HK-2 (cell line): ENCODE measurements at regions not wholly inside any gene's neighbourhood (a gene's known extent, or its start where the extent isn't known, plus 50 kb on each side); places are given as distances from the start of the nearest gene placed in this dataset.
A peak's percentile ranks its signal among the peaks of the same experiment; 100 is the strongest.

Experiments used
- DNase-seq: peaks from one replicate; pipeline ENCODE4 v3.0.0-alpha.2; 2018; ENCODE audit not compliant: unreplicated experiment

DNA sequence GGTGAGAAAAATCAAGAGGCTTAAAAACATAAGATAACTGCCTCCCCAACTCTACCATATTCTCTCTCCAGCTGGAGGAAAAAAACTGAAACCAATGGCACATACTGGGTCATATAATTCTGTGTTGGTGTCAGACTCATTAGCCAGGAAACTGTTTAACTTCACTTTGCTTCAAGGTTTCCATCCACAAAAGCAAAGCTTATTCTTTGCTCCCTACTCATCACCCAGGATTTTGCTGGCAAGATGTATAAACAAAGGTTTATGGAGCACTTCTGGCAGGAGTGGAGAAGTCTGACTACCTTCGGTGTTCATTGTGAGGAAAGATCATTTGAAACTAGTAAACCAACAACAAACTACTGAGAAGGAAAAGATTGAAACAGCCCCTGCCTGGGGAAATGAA is 197.5 kb upstream of the SERP2 start:
- DNase-seq, result no peak

DNA sequence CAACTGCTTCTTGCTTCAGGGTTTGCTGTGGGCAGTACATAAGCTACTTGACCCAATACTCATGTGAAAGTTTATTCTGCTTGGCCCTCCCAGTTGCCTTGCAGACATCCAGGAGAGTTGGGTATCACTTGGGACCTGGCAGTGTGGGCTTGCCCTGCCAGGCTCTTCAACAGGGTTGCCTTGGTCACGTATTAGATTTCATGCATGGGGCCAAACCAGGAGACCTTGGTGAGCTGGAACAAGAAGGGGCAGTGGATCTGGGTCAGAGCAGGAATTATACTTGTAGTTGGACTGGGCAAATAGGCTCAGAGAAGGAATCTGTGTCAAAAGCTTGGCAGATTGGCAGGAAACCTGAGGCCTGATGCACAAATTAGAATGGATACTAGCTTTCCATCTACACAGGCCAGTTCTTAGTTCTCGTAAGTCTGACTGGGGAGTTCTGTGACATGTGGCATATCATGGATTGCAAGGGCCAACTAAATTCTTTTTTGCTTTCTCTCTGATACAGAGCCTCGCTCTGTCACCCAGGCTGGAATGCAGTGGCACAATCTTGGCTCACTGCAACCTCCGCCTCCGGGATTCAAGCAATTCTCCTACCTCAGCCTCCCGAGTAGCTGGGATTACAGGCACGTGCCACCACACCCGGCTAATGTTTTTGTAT is 192.6 kb upstream of the SERP2 start:
- no peak for DNase-seq

GRCh38 chr13:44181931-44182330 is 191.7 kb upstream of the SERP2 start:
- no peak for DNase-seq

DNA sequence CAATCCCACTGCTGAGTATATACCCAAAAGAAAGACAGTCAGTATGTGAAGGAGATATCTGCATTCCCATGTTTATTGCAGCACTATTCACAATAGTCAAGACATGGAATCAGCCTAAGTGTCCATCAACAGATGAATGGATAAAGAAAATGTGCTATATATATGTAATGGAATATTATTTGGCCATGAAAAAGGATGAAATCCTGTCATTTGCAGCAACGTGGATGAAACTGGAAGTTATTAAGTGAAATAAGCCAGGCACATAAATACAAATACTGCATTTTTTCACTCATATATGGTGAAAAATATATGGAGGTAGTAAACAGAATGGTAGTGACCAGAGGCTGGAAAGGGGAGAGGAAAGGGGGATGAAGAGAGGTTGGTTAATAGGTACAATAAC is 188.9 kb upstream of the SERP2 start:
- DNase-seq, result no peak

GRCh38 chr13:44188257-44188656 is 185.4 kb upstream of the SERP2 start:
- DNase-seq, result peak; percentile 13

DNA sequence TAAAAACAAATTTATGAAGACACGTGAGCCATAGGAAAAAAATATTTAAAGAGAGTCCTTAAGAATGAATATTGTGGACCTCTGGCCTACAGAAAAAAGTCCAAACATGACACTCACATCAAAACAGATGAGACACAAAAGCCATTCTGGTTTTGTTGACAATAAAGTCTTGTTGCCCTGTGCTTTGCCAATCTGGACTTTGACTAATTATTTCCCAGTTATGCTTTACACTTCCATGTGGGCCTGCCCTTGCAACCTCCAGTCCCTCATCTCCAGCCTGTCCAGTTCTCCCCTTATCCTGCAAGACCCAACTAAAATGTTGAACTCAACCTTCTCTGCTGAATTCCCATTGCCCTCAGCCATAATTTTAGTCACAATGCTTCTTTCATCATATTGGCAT is 184.5 kb upstream of the SERP2 start:
- no peak for DNase-seq

DNA sequence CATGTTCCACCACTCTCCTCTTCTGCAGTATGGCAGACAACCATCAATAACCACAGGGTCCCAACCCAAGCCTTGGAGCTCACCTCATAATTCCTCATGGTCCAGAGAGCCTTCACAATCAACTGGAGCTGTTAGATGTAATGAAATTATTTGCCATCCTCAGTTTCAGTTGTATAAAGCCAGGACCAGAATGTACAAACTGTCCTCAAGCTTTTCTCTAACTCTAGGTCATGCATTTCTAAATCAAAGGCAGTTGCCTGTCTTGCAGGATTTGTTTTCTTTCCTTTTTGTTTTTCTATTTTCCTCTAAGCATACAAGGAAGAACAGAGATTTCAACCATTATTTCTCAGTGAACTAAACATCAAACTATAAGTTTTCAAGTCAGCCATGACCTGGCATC is 182.5 kb upstream of the SERP2 start:
- no peak for DNase-seq

- DNase-seq, result no peak
Observed at GRCh38 chr13:44191504-44192171, 182.0 kb upstream of the SERP2 start.

DNA sequence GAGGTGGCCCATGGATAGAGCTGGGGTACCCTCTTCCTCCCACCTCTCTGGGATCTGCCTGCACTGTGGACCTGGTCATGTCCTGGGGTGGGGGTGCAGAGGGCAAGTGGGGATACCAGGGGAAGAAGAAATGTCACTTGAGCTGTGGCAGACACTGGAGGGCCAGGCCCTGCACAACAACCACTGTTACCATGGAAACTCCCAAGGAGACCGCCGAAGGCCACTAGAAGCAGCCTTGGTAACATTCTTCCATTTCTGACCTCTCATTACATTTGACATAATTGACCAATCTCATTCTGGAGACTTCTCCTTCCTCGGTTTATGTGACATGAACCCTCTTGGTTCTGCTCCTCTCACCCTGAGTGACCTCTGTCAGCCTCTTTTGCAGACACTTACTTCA is 179.9 kb upstream of the SERP2 start:
- no peak for DNase-seq

DNA sequence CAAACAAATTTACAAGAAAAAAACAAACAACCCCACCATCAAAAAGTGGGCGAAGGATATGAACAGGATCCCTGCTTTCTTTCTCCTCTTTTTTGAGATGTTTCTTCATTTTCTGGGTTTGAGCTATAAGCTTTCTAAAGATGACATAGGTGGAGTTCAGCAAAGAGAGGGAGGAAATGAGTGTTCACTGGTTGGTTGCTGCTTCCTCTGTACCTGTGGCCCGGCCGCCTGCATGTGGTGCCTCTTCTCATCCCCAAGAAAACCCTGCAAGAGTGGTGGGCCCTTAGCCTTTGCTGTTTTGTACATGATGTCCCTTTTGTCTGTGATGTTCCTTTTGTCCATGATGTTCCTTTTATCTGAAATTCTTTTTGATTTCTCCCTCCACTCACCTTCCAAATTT is 178.4 kb upstream of the SERP2 start:
- DNase-seq, result no peak

- DNase-seq, result no peak
Observed at GRCh38 chr13:44196196-44196751, 177.3 kb upstream of the SERP2 start.

DNA sequence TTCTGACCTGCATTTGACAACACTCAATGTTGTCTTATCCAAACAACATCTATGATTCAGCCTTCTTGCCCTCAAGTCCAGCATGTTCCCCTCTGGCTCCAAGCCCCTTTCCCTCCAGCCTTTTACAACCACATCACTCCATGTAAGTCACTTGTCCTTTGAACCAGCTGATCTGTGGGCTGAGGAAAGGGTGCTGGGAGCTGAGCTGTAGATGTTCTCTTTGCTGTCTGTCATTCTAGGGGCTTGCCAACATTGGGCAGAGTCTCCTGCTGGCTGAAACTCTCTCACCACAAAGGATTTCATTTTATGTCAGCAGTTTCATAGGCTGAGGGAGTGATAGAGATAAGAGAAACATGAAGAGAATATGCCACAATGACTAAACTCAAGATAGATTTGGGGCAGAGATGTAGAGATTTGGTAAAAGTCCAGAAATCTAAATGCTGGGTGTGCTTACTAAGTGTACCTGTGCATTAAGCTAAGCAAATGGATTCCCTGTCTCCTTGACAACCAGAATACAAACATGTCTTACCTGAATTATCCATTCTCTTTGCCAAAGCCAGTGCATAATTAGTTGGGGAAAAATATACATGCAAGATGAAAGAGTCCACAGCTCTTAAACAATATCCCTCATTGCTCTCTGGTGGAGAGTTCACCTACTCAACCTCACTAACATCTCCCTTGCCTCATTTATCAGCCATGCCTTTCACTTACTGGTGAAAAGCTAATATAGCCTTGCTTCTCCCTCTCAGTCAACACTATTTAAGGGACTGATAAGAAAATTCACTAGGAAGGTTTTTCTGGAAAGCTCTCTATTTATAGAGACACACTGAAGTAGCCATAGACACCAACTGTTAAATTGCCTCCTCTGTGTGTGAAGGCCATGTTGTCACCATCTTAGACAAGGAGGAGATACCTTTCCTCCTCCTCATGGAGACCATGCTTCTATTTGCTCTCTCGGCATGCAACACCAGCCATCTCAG is 175.5 kb upstream of the SERP2 start:
- DNase-seq, result no peak

- no peak for DNase-seq
Observed at GRCh38 chr13:44198826-44199225, 174.8 kb upstream of the SERP2 start.

DNA sequence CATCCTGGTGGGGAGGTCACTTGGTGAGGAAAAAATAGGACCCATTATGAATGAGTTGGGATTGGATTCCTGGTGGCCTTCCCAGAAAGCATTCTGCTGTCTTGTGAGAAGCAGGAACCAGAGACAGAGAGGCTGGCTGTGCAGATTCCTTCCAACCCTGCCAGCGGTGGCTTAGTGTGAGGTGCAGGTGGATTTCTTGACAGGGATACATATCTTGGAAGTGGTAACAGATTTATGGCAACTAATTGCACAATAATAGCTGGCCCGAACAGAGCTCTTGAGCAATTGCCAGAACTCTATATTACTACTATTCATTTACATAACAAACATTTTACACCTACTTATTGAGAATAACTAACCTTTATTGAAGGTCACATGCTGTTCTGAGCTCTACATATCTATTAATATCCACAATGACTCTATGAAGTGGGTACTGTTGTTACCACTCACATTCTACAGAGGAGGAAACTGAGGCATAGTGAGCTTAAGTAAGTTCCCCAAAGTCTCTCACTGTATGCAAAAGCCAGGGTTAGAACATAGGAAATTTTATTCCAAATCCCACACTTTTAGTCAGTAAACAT is 173.9 kb upstream of the SERP2 start:
- no peak for DNase-seq

- DNase-seq, result no peak
Observed at GRCh38 chr13:44206434-44206833, 167.2 kb upstream of the SERP2 start.

DNA sequence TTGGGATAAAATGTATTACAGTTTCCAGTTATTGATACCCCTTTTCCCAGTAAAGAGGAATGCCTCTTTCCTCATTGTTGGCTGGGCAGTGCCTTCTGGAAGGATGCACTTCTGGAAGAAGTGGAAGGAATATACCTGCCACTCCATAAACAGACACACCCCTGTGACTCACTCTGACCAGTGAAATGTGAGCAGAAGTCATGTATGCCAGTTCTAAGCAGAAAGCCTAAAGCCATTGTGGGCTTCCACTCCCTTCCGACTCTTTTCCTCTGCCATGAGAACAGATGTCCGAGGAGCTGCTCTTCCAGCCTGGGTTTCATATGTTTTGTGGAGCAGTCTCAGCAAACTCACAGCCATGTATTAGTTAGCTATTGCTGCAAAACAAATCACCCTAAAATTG is 166.1 kb upstream of the SERP2 start:
- no peak for DNase-seq

DNA sequence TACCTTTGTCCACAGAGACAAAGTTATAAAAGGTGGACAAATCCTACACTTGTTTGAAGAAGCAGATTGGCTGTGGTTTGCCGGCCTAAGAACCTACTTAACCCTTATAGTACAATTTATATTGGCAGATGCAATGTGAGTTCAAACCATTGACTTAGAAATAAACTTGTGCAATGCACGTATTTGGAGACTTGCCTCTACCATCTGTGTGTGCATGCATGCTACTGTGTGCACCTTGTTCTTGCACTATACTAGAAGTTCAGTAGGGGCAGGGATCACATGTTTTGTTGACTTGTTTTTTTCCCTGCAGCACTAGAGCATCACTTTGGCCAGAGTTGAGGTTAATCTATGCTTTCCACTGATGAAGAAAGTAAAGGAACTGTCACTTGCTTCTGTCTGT is 163.1 kb upstream of the SERP2 start:
- no peak for DNase-seq

DNA sequence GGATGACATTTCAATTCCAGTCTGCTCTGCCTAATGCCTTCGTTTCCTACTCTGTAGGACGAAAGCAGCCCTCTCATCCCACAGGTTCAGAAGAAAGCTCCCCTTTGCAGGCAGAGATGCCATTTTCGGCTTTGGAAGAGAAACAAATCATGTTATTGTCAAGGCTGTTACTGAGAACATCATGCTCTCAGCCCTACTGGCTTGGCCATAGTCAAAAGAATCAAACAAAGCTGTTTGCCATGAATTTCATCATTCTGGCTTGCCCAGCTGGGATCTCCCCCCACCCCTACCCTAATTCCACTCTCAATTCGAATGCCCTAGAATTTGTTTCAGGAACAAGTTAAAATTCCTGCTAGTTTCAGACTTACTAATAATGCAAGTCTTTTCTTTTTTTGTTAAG is 162.3 kb upstream of the SERP2 start:
- no peak for DNase-seq

GRCh38 chr13:44211704-44212346 is 161.8 kb upstream of the SERP2 start:
- DNase-seq, result no peak

DNA sequence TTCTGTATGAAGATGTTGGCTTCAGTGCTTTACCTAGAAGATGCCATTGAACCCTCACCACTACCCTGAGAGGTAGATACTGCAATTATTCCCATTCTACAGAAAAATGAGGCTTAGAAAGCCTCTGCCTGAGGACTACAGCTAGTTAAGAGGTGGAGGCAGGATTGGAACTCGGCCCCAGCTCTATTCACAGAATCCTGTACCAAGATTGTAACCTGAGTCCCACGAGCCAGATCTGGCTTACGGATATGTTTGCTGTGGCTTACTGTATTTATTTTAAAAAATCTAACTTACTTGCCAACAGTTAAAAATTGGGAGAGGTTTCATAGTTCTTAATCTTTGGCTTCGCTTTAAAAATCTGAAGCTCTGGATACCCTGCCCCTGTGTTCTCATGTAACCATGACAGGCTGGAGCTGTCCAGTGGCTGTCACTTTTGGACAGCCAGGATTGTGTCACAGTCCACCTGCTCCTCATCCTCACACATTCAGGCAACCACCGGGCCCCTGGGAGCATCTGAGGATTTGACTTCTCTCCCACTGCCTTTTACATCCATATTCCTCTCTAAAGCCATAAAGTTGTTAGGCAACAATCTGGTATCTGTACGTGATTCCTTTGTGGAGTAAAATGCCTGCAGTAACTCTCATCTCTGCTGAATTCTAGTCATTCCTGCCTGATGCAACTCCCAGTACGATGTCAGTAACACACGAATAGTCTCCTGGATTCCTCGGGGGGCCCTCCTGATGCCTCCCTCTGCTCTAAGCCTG is 160.8 kb upstream of the SERP2 start:
- no peak for DNase-seq
